ENCODE measurements at regions not wholly inside any gene's neighbourhood (a gene's known extent, or its start where the extent isn't known, plus 50 kb on each side); places are given as distances from the start of the nearest gene placed in this dataset.
"Not testable (repeated sequence)": the region's sequence is repeated elsewhere in the genome, so short reads cannot be mapped to it uniquely, and the experiment has no call there.

- no peak for DNase-seq
These were observed 552.8 kb upstream of the ST8SIA4 start for GRCh38 chr5:101455851-101456250.

GRCh38 chr5:101455048-101455447 is 552.0 kb upstream of the ST8SIA4 start:
- no peak for DNase-seq

- DNase-seq, result not testable (repeated sequence)
These were observed 539.2 kb upstream of the ST8SIA4 start for GRCh38 chr5:101442281-101442680.

GRCh38 chr5:101440173-101440572 is 537.1 kb upstream of the ST8SIA4 start:
- no peak for DNase-seq

- DNase-seq, result no peak
These were observed 534.3 kb upstream of the ST8SIA4 start for GRCh38 chr5:101437351-101437750.

- DNase-seq, result no peak
These were observed 532.7 kb upstream of the ST8SIA4 start for GRCh38 chr5:101435768-101436167.

- DNase-seq, result no peak
These were observed 528.1 kb upstream of the ST8SIA4 start for GRCh38 chr5:101431201-101431600.

- DNase-seq, result no peak
These were observed 527.5 kb upstream of the ST8SIA4 start for GRCh38 chr5:101430551-101430950.

- no peak for DNase-seq
These were observed 526.2 kb upstream of the ST8SIA4 start for GRCh38 chr5:101429241-101429640.

GRCh38 chr5:101425339-101425859 is 522.3 kb upstream of the ST8SIA4 start:
- no peak for DNase-seq

GRCh38 chr5:101424530-101425175 is 521.6 kb upstream of the ST8SIA4 start:
- no peak for DNase-seq

- DNase-seq, result no peak
These were observed 515.6 kb upstream of the ST8SIA4 start for GRCh38 chr5:101418713-101419118.

- no peak for DNase-seq
These were observed 501.4 kb upstream of the ST8SIA4 start for GRCh38 chr5:101404531-101404930.

GRCh38 chr5:101393795-101394450 is 490.8 kb upstream of the ST8SIA4 start:
- no peak for DNase-seq

GRCh38 chr5:101390151-101390908 is 487.2 kb upstream of the ST8SIA4 start:
- DNase-seq, result peak in 1 of 2 donors; percentile 27

GRCh38 chr5:101385276-101385675 is 482.2 kb upstream of the ST8SIA4 start:
- DNase-seq, result no peak

- DNase-seq, result no peak
These were observed 467.1 kb upstream of the ST8SIA4 start for GRCh38 chr5:101370181-101370580.

- DNase-seq, result no peak
These were observed 461.4 kb upstream of the ST8SIA4 start for GRCh38 chr5:101364469-101364868.

- no peak for DNase-seq
These were observed 459.0 kb upstream of the ST8SIA4 start for GRCh38 chr5:101362067-101362466.

GRCh38 chr5:101346906-101347305 is 443.8 kb upstream of the ST8SIA4 start:
- no peak for DNase-seq

GRCh38 chr5:101346447-101346846 is 443.4 kb upstream of the ST8SIA4 start:
- no peak for DNase-seq

GRCh38 chr5:101338226-101338625 is 435.1 kb upstream of the ST8SIA4 start:
- no peak for DNase-seq

- no peak for DNase-seq
These were observed 424.7 kb upstream of the ST8SIA4 start for GRCh38 chr5:101327816-101328215.

GRCh38 chr5:101326766-101327165 is 423.7 kb upstream of the ST8SIA4 start:
- DNase-seq, result no peak

Data from CD4-positive, alpha-beta T cell treated with Interleukin-4 for 1 hour (primary cell).